NCI-H526 (cell line): ENCODE measurements at regions not wholly inside any gene's neighbourhood (a gene's known extent, or its start where the extent isn't known, plus 50 kb on each side); places are given as distances from the start of the nearest gene placed in this dataset.

Experiments
- DNase-seq, 2 experiments: peaks; one replicate each; lab custom pipeline; 2025; lab: John Stamatoyannopoulos, UW

DNA sequence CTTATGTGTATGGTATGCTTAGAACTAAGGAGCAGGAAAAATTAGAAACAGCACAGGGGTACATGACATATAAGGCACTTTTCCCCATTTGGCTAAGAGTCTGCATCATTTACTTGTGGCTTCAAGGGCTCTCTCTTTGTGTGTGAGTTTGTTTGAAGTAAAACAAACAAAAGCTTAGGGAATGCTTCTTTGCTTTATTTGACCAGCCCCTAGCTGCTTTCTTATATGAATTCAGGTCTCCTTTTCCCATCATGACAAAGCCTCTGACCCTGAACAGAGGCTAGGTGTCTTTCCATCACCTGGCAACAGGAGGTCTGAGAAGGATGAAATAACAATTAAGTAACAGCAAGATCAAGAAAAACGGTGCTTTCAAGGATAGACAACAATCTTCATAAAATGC, 643.8 kb upstream of the ADGRL2 start:
- no peak for DNase-seq

GRCh38 chr1:81155131-81155530, 645.6 kb upstream of the ADGRL2 start:
- DNase-seq: no peak

- DNase-seq: no peak
Measured at GRCh38 chr1:81151206-81151605, 649.5 kb upstream of the ADGRL2 start.

- DNase-seq: no peak
Measured at GRCh38 chr1:81149649-81150325, 650.9 kb upstream of the ADGRL2 start.

GRCh38 chr1:81144240-81144825, 656.4 kb upstream of the ADGRL2 start:
- no peak for DNase-seq

DNA sequence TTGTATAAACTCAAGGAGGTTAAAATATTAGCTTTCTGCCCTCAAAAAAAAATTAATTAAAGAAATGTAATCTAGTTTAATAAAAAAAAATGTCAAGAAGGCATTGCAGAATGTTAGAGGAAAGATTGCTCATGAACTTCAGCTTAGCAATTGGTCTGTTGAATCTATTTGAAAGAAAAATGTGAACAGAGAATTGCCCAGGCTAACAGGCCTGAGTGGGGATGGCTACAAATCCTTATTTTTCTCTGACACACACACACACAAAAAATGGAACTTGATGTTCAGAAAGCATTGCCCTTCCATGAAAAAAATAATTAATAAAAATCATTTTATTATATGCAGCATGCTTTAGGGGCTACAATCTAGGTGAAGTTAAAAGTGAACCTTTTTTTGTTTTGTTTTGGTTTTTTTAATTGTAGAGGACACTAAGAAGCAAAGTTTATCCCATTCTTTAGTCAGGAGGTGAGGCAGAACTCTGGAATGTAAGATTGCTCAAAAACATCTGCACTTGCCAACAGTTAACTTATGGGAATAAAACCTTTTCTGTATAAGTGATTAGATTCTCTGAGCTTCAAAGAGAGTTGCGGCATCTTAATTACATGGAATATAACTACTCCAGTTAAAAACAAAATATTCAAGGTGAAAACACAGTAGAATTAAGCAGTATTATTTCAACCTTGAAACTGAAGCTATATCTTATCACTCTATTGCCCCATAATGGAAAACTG, 658.5 kb upstream of the ADGRL2 start:
- no peak for DNase-seq

- DNase-seq: no peak
Measured at GRCh38 chr1:81135524-81135923, 665.2 kb upstream of the ADGRL2 start.

GRCh38 chr1:81129776-81130175, 671.0 kb upstream of the ADGRL2 start:
- DNase-seq: no peak

GRCh38 chr1:81129366-81129765, 671.4 kb upstream of the ADGRL2 start:
- DNase-seq: no peak

GRCh38 chr1:81128079-81128478, 672.7 kb upstream of the ADGRL2 start:
- DNase-seq: peak; percentile 10 to 15

- DNase-seq: no peak
Measured at GRCh38 chr1:81126989-81127581, 673.6 kb upstream of the ADGRL2 start.

DNA sequence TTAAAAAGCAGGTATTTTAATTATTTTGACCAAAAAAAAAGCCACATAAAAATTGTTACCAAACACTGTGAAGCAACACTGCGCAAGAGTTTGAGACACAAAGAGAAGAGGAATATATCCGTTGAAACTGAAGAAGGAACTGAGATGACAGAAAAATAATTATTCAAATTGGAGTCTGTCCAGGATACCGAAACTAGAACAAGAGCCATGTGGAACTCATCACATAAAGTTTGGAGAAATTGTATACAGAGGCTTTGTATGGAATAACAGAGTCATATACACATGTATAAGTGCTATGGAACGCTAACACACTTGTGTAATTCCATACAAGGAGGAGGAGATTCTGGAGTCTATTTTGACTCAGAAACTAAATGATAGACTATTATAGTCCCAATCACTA, 675.1 kb upstream of the ADGRL2 start:
- DNase-seq: no peak

DNA sequence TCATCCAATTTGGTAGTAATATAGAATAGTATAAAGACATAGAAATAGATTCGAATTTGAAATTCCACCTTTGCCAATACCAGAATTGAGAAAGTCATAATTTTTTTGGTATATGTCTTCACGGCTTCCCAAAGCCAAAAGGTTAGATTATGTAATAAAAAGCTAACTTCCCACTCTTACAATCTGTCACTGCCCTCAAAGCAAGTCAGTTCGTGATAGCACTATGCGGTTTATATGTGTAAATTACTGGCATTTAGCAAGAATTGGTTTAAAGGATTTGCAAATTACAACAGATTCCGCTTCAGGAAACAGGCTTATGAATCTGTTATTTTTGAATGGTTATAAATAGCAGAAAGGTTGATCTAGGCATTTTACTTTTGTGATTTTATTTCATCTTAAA, 679.4 kb upstream of the ADGRL2 start:
- no peak for DNase-seq

- DNase-seq: no peak
Measured at GRCh38 chr1:81119319-81119718, 681.4 kb upstream of the ADGRL2 start.

- no peak for DNase-seq
Measured at GRCh38 chr1:81118550-81118949, 682.2 kb upstream of the ADGRL2 start.

DNA sequence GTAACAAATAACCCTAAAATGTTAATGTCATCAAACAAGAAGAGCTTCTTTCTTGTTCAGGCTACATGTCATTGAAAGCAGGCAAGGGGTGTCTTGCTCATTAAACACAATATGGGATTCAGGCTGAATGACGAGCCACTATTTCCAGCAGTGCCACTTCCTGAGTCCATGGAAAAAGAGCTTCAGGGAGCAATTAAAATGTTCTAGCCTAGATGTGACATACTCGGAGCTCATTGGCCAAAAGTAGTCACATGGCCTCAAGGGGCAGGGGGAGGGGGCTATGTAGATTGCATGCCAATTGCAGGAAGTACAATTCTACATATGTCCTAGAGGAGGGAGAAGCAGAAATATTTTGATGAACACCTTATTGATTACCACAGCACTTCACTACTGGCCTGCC, 685.3 kb upstream of the ADGRL2 start:
- no peak for DNase-seq

GRCh38 chr1:81114191-81114590, 686.5 kb upstream of the ADGRL2 start:
- no peak for DNase-seq

DNA sequence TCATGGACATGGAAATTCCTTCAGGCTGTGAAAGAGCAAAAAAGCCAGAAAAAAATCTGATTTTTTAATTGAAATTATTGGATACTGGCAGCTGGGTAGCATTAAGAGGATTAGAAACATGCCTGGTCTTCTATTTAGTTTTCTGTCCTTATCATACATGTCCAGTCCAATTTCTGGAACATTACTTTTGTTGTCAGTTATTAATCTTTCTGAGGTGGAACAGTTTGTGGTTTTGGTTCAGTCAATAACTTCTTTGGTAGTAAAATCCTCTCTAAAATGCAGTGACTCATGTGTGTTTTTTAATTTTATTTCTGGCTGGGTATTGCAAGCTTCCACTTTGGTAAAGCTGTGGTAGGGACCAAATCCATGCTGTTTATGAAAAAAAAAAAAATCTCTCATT, 687.0 kb upstream of the ADGRL2 start:
- DNase-seq: no peak

DNA sequence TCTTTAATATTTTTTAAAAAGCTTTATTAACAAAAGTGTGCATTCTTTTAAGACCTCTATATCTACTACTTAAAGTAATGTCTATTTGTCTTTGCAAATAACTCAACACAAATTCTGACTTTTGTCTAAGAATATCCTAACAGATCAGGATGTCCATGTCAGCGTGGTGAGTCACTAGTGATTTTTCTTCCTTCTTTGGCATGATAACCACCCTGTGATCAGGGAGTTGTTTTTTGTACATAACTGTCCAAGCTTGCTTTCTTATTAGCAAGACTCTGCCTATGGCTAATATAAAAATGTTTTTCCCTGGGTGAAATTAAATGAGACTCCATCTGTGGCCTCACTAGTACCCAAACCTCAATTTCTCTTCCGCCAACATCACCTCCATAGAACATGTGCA, 688.9 kb upstream of the ADGRL2 start:
- DNase-seq: no peak

GRCh38 chr1:81109038-81109437, 691.7 kb upstream of the ADGRL2 start:
- no peak for DNase-seq

DNA sequence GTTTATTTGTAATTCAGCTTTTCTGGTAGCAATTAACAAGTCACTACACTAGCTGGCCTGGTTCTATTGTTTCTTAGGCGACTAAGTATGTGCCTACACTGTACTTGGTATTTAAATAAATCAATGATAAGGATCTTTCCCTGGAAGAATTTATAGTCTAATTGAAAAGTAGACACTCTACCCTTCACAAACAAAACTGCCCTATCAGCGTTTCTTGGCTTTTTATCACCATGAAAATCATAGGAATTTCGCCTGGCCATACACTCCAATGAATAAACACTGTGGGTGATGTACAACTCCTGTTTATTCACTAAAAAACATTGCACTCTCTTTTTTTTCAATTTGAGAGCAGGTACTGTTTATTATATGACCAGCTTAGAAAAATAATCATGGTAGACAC, 702.9 kb upstream of the ADGRL2 start:
- no peak for DNase-seq

DNA sequence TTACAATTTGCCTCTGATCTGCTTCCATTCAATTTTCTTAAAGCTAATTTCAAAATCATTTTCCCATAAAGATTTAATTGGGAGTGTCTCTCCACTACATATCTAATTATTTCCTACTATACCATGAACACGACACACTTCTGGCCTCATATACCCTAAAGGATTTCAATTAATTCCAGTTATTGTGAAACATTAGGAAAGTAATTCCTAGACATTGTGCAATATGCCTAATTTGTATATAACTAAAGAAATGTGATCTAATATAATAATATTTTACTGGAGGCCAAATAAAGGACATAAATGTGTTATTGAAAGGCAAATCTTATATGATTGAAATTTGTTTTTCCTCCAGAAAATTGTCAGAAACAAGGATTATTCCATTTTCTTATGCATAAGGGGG, 727.2 kb upstream of the ADGRL2 start:
- no peak for DNase-seq
